ENCODE measurements at regions not wholly inside any gene's neighbourhood (a gene's known extent, or its start where the extent isn't known, plus 50 kb on each side); places are given as distances from the start of the nearest gene placed in this dataset.

DNA sequence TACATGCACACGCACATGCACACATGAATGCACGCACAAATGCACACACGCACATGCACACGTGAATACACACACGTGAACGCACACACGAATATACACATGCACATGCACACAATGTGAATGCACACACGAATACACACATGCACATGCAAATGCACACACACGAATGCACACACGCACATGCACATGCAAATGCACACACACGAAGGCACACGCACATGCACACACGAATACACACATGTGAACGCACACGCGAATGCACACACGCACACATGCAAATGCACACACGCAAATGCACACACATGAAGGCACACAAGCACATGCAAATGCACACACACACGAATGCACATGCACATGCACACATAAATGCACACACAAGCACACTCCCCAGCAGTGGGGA is 68.6 kb upstream of the GPC1 start:
- Mint-ChIP-seq H3K4me1 (no peaks in the 10 kb centered on the region), H3K27me3 (ENCODE audit: low read depth in 2 of 2) (no peaks in the 10 kb centered on the region), H3K9me3 (no peaks in the 10 kb centered on the region), H3K36me3 (no peaks in the 10 kb centered on the region), H3K4me3 (no peak overlapping the region), H3K27ac (no peak overlapping the region)
- Histone ChIP-seq H3K4me3 (ENCODE audit: low read length) (no peak overlapping the region), H3K9me3 (ENCODE audit: control insufficient read depth, insufficient read depth, low read length) (no peaks in the 10 kb centered on the region), H3K4me1 (ENCODE audit: control insufficient read depth, insufficient read depth, low read length) (no peaks in the 10 kb centered on the region), H3K27me3 (ENCODE audit: control insufficient read depth, insufficient read depth, low read length) (no peaks in the 10 kb centered on the region), H3K36me3 (ENCODE audit: control insufficient read depth, insufficient read depth, low read length) (no peaks in the 10 kb centered on the region), H3K27ac (ENCODE audit: low read length) (no peak overlapping the region)
- 93% methylated on average over 19 of the region's 19 CpGs for WGBS (ENCODE audit: insufficient coverage)
- TF ChIP-seq, protein P1, sequence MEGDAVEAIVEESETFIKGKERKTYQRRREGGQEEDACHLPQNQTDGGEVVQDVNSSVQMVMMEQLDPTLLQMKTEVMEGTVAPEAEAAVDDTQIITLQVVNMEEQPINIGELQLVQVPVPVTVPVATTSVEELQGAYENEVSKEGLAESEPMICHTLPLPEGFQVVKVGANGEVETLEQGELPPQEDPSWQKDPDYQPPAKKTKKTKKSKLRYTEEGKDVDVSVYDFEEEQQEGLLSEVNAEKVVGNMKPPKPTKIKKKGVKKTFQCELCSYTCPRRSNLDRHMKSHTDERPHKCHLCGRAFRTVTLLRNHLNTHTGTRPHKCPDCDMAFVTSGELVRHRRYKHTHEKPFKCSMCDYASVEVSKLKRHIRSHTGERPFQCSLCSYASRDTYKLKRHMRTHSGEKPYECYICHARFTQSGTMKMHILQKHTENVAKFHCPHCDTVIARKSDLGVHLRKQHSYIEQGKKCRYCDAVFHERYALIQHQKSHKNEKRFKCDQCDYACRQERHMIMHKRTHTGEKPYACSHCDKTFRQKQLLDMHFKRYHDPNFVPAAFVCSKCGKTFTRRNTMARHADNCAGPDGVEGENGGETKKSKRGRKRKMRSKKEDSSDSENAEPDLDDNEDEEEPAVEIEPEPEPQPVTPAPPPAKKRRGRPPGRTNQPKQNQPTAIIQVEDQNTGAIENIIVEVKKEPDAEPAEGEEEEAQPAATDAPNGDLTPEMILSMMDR (IDR thresholded peaks at IDR 0.05): no peak
- intact Hi-C loops (cut with micrococcal nuclease): no loop called here
- DNase-seq: no peak
- no peak for ATAC-seq

GRCh38 chr2:240367721-240368120 is 67.7 kb upstream of the GPC1 start:
- Mint-ChIP-seq H3K27me3 (ENCODE audit: low read depth in 2 of 2) (no peaks in the 10 kb centered on the region), H3K9me3 (no peaks in the 10 kb centered on the region), H3K36me3 (no peaks in the 10 kb centered on the region), H3K4me3 (no peak overlapping the region), H3K27ac (no peak overlapping the region), H3K4me1 (no peaks in the 10 kb centered on the region)
- Histone ChIP-seq H3K9me3 (ENCODE audit: control insufficient read depth, insufficient read depth, low read length) (no peaks in the 10 kb centered on the region), H3K36me3 (ENCODE audit: control insufficient read depth, insufficient read depth, low read length) (no peaks in the 10 kb centered on the region), H3K4me3 (ENCODE audit: low read length) (no peak overlapping the region), H3K4me1 (ENCODE audit: control insufficient read depth, insufficient read depth, low read length) (no peaks in the 10 kb centered on the region), H3K27ac (ENCODE audit: low read length) (no peak overlapping the region), H3K27me3 (ENCODE audit: control insufficient read depth, insufficient read depth, low read length) (no peaks in the 10 kb centered on the region)
- DNase-seq (no peak), ATAC-seq (no peak)
- WGBS (ENCODE audit: insufficient coverage): 89% methylated on average over 15 of the region's 15 CpGs
- intact Hi-C loops (cut with micrococcal nuclease): no loop called here
- TF ChIP-seq, protein P1 (IDR thresholded peaks at IDR 0.05): no peak

- 78% methylated on average over 15 of the region's 15 CpGs for WGBS (ENCODE audit: insufficient coverage)
- Histone ChIP-seq H3K27ac (ENCODE audit: low read length) (no peak overlapping the region), H3K9me3 (ENCODE audit: control insufficient read depth, insufficient read depth, low read length) (no peaks in the 10 kb centered on the region), H3K27me3 (ENCODE audit: control insufficient read depth, insufficient read depth, low read length) (no peaks in the 10 kb centered on the region), H3K4me3 (ENCODE audit: low read length) (no peak overlapping the region), H3K36me3 (ENCODE audit: control insufficient read depth, insufficient read depth, low read length) (no peaks in the 10 kb centered on the region), H3K4me1 (ENCODE audit: control insufficient read depth, insufficient read depth, low read length) (no peaks in the 10 kb centered on the region)
- no peak overlapping the region for H3K4me3 Mint-ChIP-seq
- H3K9me3 Mint-ChIP-seq: no peaks in the 10 kb centered on the region
- ATAC-seq (no peak), DNase-seq (no peak)
- no peak overlapping the region for H3K27ac Mint-ChIP-seq
- TF ChIP-seq, protein P1 (IDR thresholded peaks at IDR 0.05): no peak
- H3K27me3 Mint-ChIP-seq (ENCODE audit: low read depth in 2 of 2): no peaks in the 10 kb centered on the region
- H3K36me3 Mint-ChIP-seq: no peaks in the 10 kb centered on the region
- no peaks in the 10 kb centered on the region for H3K4me1 Mint-ChIP-seq
- intact Hi-C loops (cut with micrococcal nuclease): no loop called here
These were observed 66.6 kb upstream of the GPC1 start for GRCh38 chr2:240368781-240369331.

GRCh38 chr2:240369335-240369734 is 66.1 kb upstream of the GPC1 start:
- WGBS (ENCODE audit: insufficient coverage): 80% methylated on average over 3 of the region's 4 CpGs
- no peak for ATAC-seq
- Mint-ChIP-seq H3K9me3 (no peaks in the 10 kb centered on the region), H3K36me3 (no peaks in the 10 kb centered on the region), H3K27me3 (ENCODE audit: low read depth in 2 of 2) (no peaks in the 10 kb centered on the region), H3K4me3 (no peak overlapping the region), H3K4me1 (no peaks in the 10 kb centered on the region), H3K27ac (no peak overlapping the region)
- no peaks in the 10 kb centered on the region for H3K27me3 ChIP-seq (ENCODE audit: control insufficient read depth, insufficient read depth, low read length)
- no peaks in the 10 kb centered on the region for H3K9me3 ChIP-seq (ENCODE audit: control insufficient read depth, insufficient read depth, low read length)
- intact Hi-C loops (cut with micrococcal nuclease): no loop called here
- H3K4me1 ChIP-seq (ENCODE audit: control insufficient read depth, insufficient read depth, low read length): no peaks in the 10 kb centered on the region
- no peak overlapping the region for H3K27ac ChIP-seq (ENCODE audit: low read length)
- H3K36me3 ChIP-seq (ENCODE audit: control insufficient read depth, insufficient read depth, low read length): no peaks in the 10 kb centered on the region
- no peak overlapping the region for H3K4me3 ChIP-seq (ENCODE audit: low read length)
- DNase-seq: no peak
- TF ChIP-seq, protein P1 (IDR thresholded peaks at IDR 0.05): no peak
